ENCODE measurements at regions not wholly inside any gene's neighbourhood (a gene's known extent, or its start where the extent isn't known, plus 50 kb on each side); places are given as distances from the start of the nearest gene placed in this dataset.

GRCh38 chr10:57973451-57973850 is 294.2 kb downstream of the IPMK start:
- Histone ChIP-seq H3K4me3 (replicated peaks in 1 of 3; ENCODE audit: insufficient read depth in 1 of 3, low read depth in 2 of 3, low read length in 3 of 3) (no peak overlapping the region), H3K9me3 (ENCODE audit: low read length) (no peaks in the 10 kb centered on the region), H3K79me2 (ENCODE audit: insufficient read depth, low read length) (no peaks in the 10 kb centered on the region), H3K4me2 (ENCODE audit: low read depth, low read length) (no peak overlapping the region), H2AFZ (ENCODE audit: low read length) (no peak overlapping the region), H3K27ac (ENCODE audit: extremely low read length, insufficient read depth, low read length) (no peak overlapping the region), H3K36me3 (replicated peaks in 1 of 2; ENCODE audit: control insufficient read depth in 1 of 2, insufficient read depth in 2 of 2, low read length in 2 of 2) (no peaks in the 10 kb centered on the region), H4K20me1 (ENCODE audit: insufficient read depth, low read length) (no peaks in the 10 kb centered on the region), H3K4me1 (ENCODE audit: insufficient read depth, low read length) (no peaks in the 10 kb centered on the region), H3K27me3 (ENCODE audit: control insufficient read depth in 1 of 2, insufficient read depth in 2 of 2, low read length in 2 of 2) (no peaks in the 10 kb centered on the region), H3K9ac (ENCODE audit: insufficient read depth, low read depth, low read length) (no peak overlapping the region)
- ChIA-PET POLR2A (no interaction called here), CTCF (ENCODE audit: low intra/inter-chr PET ratio, low total read pairs) (no interaction called here)
- ATAC-seq (no peak), DNase-seq (ENCODE audit: low spot score) (no peak), FAIRE-seq (no peak)
- 0% methylated on average over 1 of the region's 1 CpG for WGBS (ENCODE audit: low lambda C conversion rate)
- BruUV-seq (replicated peaks), result no TSS peak
- in situ Hi-C loops (cut with HindIII; ENCODE audit: extremely low pct_ligation_motif_present, low pct_unique_long_range_greater_than_20kb), result no loop called here
- TF ChIP-seq MZF1 (CRISPR knock-in tag; IDR thresholded peaks at IDR 0.05; ENCODE audit: borderline replicate concordance) (no peak), ZNF589 (CRISPR knock-in tag; conservative IDR thresholded peaks at IDR 0.05) (no peak), ATF6 (CRISPR knock-in tag; conservative IDR thresholded peaks at IDR 0.05) (no peak), BCL3 (CRISPR knock-in tag; IDR thresholded peaks at IDR 0.05) (no peak), PITX1 (CRISPR knock-in tag; IDR thresholded peaks at IDR 0.05) (no peak), SNAPC4 (CRISPR knock-in tag; IDR thresholded peaks at IDR 0.05) (no peak)
- intact Hi-C loops (cut with micrococcal nuclease; ENCODE audit: unreplicated experiment), result no loop called here

Measured in HepG2 (cell line).